H1 (cell line): ENCODE measurements at regions not wholly inside any gene's neighbourhood (a gene's known extent, or its start where the extent isn't known, plus 50 kb on each side); places are given as distances from the start of the nearest gene placed in this dataset.

Experiments used
- CTCF ChIA-PET: fragments of 300-600 bp; sonication (Branson Sonifier 250); formaldehyde crosslinking; loops from one replicate; lab custom pipeline; 2021; ENCODE audit not compliant: partially characterized antibody; lab: Charles Lee
- POLR2A ChIA-PET: fragments of 300-600 bp; sonication (Branson Sonifier 250); formaldehyde crosslinking; loops from one replicate; lab custom pipeline; 2021; ENCODE audit warnings: inconsistent platforms; ENCODE audit not compliant: partially characterized antibody; lab: Charles Lee
- DNase-seq, 2 experiments: peaks; one replicate each; pipeline versions ENCODE4 v3.0.0 to v3.0.0-alpha.2; 2010 to 2022; ENCODE audit warnings: low spot score in 2 of 2, low read depth in 1 of 2, mixed read lengths in 1 of 2
- FAIRE-seq: peaks from 2 replicates; lab custom pipeline; 2011; peaks lifted over from hg19 to GRCh38; lab: Jason Lieb, UNC
- H2AFZ ChIP-seq: 2 replicates; pipeline ENCODE4 v1.8.1; 2012; ENCODE audit warnings: low read length, inconsistent platforms
- H2AK5ac ChIP-seq: 2 replicates; pipeline ENCODE4 v1.6.1; 2013; ENCODE audit warnings: low read depth, low read length
- H2BK120ac ChIP-seq: replicated peaks from 2 replicates; pipeline ENCODE3; 2013; ENCODE audit warnings: low read depth, low read length, inconsistent platforms
- H2BK12ac ChIP-seq: 2 replicates; pipeline ENCODE4 v1.6.1; 2013; ENCODE audit warnings: low read depth, low read length
- H2BK15ac ChIP-seq: 2 replicates; pipeline ENCODE4 v1.6.1; 2013; ENCODE audit warnings: low read length
- H2BK20ac ChIP-seq: 2 replicates; pipeline ENCODE4 v1.6.1; 2013; ENCODE audit warnings: low read length
- H2BK5ac ChIP-seq: 2 replicates; pipeline ENCODE4 v1.6.1; 2013; ENCODE audit warnings: low read depth, low read length
- H3K14ac ChIP-seq: 2 replicates; pipeline ENCODE4 v1.6.1; 2013; ENCODE audit warnings: inconsistent platforms; ENCODE audit not compliant: insufficient read length
- H3K18ac ChIP-seq: 2 replicates; pipeline ENCODE4 v1.6.1; 2013; ENCODE audit warnings: low read length; ENCODE audit errors: extremely low read depth
- H3K23ac ChIP-seq: 2 replicates; pipeline ENCODE4 v1.6.1; 2013; ENCODE audit warnings: inconsistent platforms; ENCODE audit not compliant: insufficient read length
- H3K23me2 ChIP-seq: 2 replicates; pipeline ENCODE4 v1.6.1; 2013; ENCODE audit warnings: low read depth, low read length
- H3K27ac ChIP-seq: 2 replicates; pipeline ENCODE4 v1.6.1; 2011; ENCODE audit warnings: low read depth, low read length, inconsistent platforms
- H3K27me3 ChIP-seq, 4 experiments: replicated peaks in 1 of 4; 1 replicate in 1 of 4; 2 replicates in 3 of 4; pipeline versions ENCODE4 v1.6.1 to v1.8.1; 2011 to 2013; ENCODE audit warnings: low read length in 3 of 4, mild to moderate bottlenecking in 3 of 4, inconsistent platforms in 2 of 4, mixed read lengths in 2 of 4, moderate library complexity in 1 of 4; ENCODE audit not compliant: control insufficient read depth in 3 of 4, insufficient read depth in 3 of 4; ENCODE audit errors: extremely low read depth in 1 of 4
- H3K36me3 ChIP-seq, 4 experiments: 2 replicates each; pipeline versions ENCODE4 v1.6.1 to v1.8.1; 2011 to 2013; ENCODE audit warnings: mild to moderate bottlenecking in 4 of 4, low read length in 3 of 4, moderate library complexity in 2 of 4, control low read depth in 1 of 4, inconsistent platforms in 1 of 4; ENCODE audit not compliant: insufficient read depth in 4 of 4, control insufficient read depth in 2 of 4
- H3K4ac ChIP-seq: replicated peaks from 2 replicates; pipeline ENCODE3; 2013; ENCODE audit warnings: low read length, low read depth, mixed read lengths, inconsistent platforms; ENCODE audit not compliant: insufficient read length
- H3K4me1 ChIP-seq, 4 experiments: replicated peaks in 1 of 4; 1 replicate in 1 of 4; 2 replicates in 3 of 4; pipeline versions ENCODE4 v1.6.1 to v1.8.1; 2011 to 2013; ENCODE audit warnings: low read length in 3 of 4, inconsistent platforms in 2 of 4, mixed read lengths in 1 of 4; ENCODE audit not compliant: insufficient read depth in 4 of 4, control insufficient read depth in 3 of 4
- H3K4me2 ChIP-seq, 2 experiments: 2 replicates each; pipeline versions ENCODE4 v1.6.1 to v1.8.1; 2011 to 2013; ENCODE audit warnings: low read depth in 2 of 2, low read length in 2 of 2, control low read depth in 1 of 2, inconsistent platforms in 1 of 2, mild to moderate bottlenecking in 1 of 2; ENCODE audit not compliant: insufficient read depth in 1 of 2
- H3K4me3 ChIP-seq, 4 experiments: fragments of 200-600, 300-600 bp in 1 of 4; sonication (generic), shearing (Covaris generic), sonication (Bioruptor Twin) in 1 of 4; 2 replicates each; pipeline versions ENCODE4 v1.5.1 to v1.8.1; 2011 to 2016; ENCODE audit warnings: low read length in 4 of 4, low read depth in 3 of 4, control low read depth in 2 of 4, inconsistent platforms in 2 of 4, mild to moderate bottlenecking in 2 of 4, mixed read lengths in 1 of 4, moderate library complexity in 1 of 4; ENCODE audit not compliant: insufficient read depth in 2 of 4; ENCODE audit errors: extremely low read depth in 1 of 4
- H3K56ac ChIP-seq: replicated peaks from 2 replicates; pipeline ENCODE3; 2013; ENCODE audit warnings: low read depth, mild to moderate bottlenecking, mixed read lengths, low read length, inconsistent platforms; ENCODE audit not compliant: insufficient read length
- H3K79me1 ChIP-seq: 2 replicates; pipeline ENCODE4 v1.6.1; 2013; ENCODE audit warnings: low read depth, low read length, control low read depth
- H3K79me2 ChIP-seq, 2 experiments: 2 replicates each; pipeline versions ENCODE4 v1.6.1 to v1.8.1; 2012 to 2013; ENCODE audit warnings: low read length in 2 of 2, mild to moderate bottlenecking in 2 of 2, inconsistent platforms in 1 of 2; ENCODE audit not compliant: insufficient read depth in 2 of 2, control insufficient read depth in 1 of 2
- H3K9ac ChIP-seq, 4 experiments: replicated peaks in 1 of 4; 1 replicate in 1 of 4; 2 replicates in 3 of 4; pipeline versions ENCODE4 v1.6.1 to v1.8.1; 2011 to 2013; ENCODE audit warnings: low read depth in 3 of 4, low read length in 3 of 4, control low read depth in 2 of 4, mild to moderate bottlenecking in 2 of 4, moderate library complexity in 2 of 4, inconsistent platforms in 1 of 4; ENCODE audit errors: extremely low read depth in 1 of 4
- H3K9me3 ChIP-seq, 2 experiments: 2 replicates each; pipeline versions ENCODE4 v1.6.1 to v1.8.1; 2012 to 2013; ENCODE audit warnings: mild to moderate bottlenecking in 2 of 2, moderate library complexity in 2 of 2, control low read depth in 1 of 2, inconsistent platforms in 1 of 2, low read depth in 1 of 2, low read length in 1 of 2, mixed read lengths in 1 of 2; ENCODE audit not compliant: insufficient read depth in 2 of 2
- H4K20me1 ChIP-seq, 2 experiments: replicated peaks in 1 of 2; 2 replicates each; pipeline versions ENCODE3 to v1.8.1; 2011 to 2013; ENCODE audit warnings: inconsistent platforms in 2 of 2, low read length in 2 of 2, mild to moderate bottlenecking in 1 of 2; ENCODE audit not compliant: insufficient read depth in 2 of 2, control insufficient read depth in 1 of 2
- H4K5ac ChIP-seq: 2 replicates; pipeline ENCODE4 v1.6.1; 2013; ENCODE audit warnings: low read length, low read depth, mixed read lengths, inconsistent platforms; ENCODE audit not compliant: insufficient read length
- H4K8ac ChIP-seq: 2 replicates; pipeline ENCODE4 v1.8.0; 2013; ENCODE audit warnings: mild to moderate bottlenecking, moderate library complexity, low read length, inconsistent platforms; ENCODE audit not compliant: insufficient read depth; ENCODE audit errors: extremely low read depth
- H4K91ac ChIP-seq: replicated peaks from 2 replicates; pipeline ENCODE3; 2013; ENCODE audit warnings: low read length, mixed read lengths, inconsistent platforms; ENCODE audit not compliant: insufficient read length
- EP300 ChIP-seq, 2 experiments: IDR thresholded peaks; 1 replicate in 1 of 2; 2 replicates in 1 of 2; pipeline ENCODE4 v1.6.1; 2011 to 2012; ENCODE audit warnings: low read depth in 2 of 2, low read length in 2 of 2, mild to moderate bottlenecking in 2 of 2, borderline replicate concordance in 1 of 2, inconsistent platforms in 1 of 2, moderate library complexity in 1 of 2
- POLR2A ChIP-seq, 2 experiments: IDR thresholded peaks; 1 replicate in 1 of 2; 2 replicates in 1 of 2; pipeline ENCODE4 v1.6.1; 2011; ENCODE audit warnings: low read depth in 2 of 2, low read length in 2 of 2, mild to moderate bottlenecking in 2 of 2; ENCODE audit errors: control extremely low read depth in 1 of 2

- DNase-seq, result no peak
- H2AK5ac ChIP-seq, result no peak overlapping the region
- H4K8ac ChIP-seq, result no peak overlapping the region
- no peak overlapping the region for H3K4ac ChIP-seq
- no peak overlapping the region for H3K23ac ChIP-seq
- no peak overlapping the region for H3K4me2 ChIP-seq
- no peak for FAIRE-seq
- no peak overlapping the region for H2AFZ ChIP-seq
- no peaks in the 10 kb centered on the region for H3K79me1 ChIP-seq
- no peak overlapping the region for H3K9ac ChIP-seq
- no peak overlapping the region for H2BK20ac ChIP-seq
- H3K23me2 ChIP-seq, result no peaks in the 10 kb centered on the region; the same call in 1 of the 2 replicates
- no peaks in the 10 kb centered on the region for H3K27me3 ChIP-seq
- ChIA-PET CTCF (no interaction called here), POLR2A (no interaction called here)
- no peak overlapping the region for H4K91ac ChIP-seq
- no peak overlapping the region for H3K27ac ChIP-seq
- H2BK15ac ChIP-seq, result no peak overlapping the region
- no peak overlapping the region for H3K56ac ChIP-seq
- H3K9me3 ChIP-seq, result no peaks in the 10 kb centered on the region
- no peak overlapping the region for H3K18ac ChIP-seq
- H3K79me2 ChIP-seq, result no peaks in the 10 kb centered on the region
- H3K4me3 ChIP-seq, result no peak overlapping the region
- H2BK120ac ChIP-seq, result no peak overlapping the region
- no peak overlapping the region for H2BK5ac ChIP-seq
- H4K20me1 ChIP-seq, result no peaks in the 10 kb centered on the region
- peaks cover 0 to 3% (median under 1%) of the 10 kb centered on the region in 4 experiments; a peak in 2 of 7 replicates for H3K4me1 ChIP-seq
- no peak overlapping the region for H3K14ac ChIP-seq
- TF ChIP-seq POLR2A (IDR thresholded peaks at IDR 0.05; ENCODE audit: control extremely low read depth in 1 of 2, low read depth in 2 of 2, low read length in 2 of 2) (no peak), EP300 (IDR thresholded peaks at IDR 0.05; ENCODE audit: borderline replicate concordance in 1 of 2, low read depth in 2 of 2, low read length in 2 of 2) (no peak)
- TF ChIP-seq, all 59 proteins: peak for 0
- Histone ChIP-seq H2BK12ac (no peak overlapping the region), H3K36me3 (no peaks in the 10 kb centered on the region), H4K5ac (no peak overlapping the region)
Measured at GRCh38 chr6:15741405-15741804, 78.6 kb upstream of the DTNBP1 start.
